Common myeloid progenitor, CD34-positive (primary cell): ENCODE measurements at regions not wholly inside any gene's neighbourhood (a gene's known extent, or its start where the extent isn't known, plus 50 kb on each side); places are given as distances from the start of the nearest gene placed in this dataset.
A peak's percentile ranks its signal among the peaks of the same experiment; 100 is the strongest.

ENCODE experiments used
- CTCF ChIA-PET: fragments of 350-600 bp; sonication (Branson Sonifier 250); formaldehyde crosslinking; loops from one replicate; lab custom pipeline; 2021; ENCODE audit warnings: antibody characterized with exemption; lab: Charles Lee
- POLR2A ChIA-PET: fragments of 350-600 bp; sonication (Branson Sonifier 250); formaldehyde crosslinking; loops from one replicate; lab custom pipeline; 2021; ENCODE audit warnings: antibody characterized with exemption; lab: Charles Lee
- DNase-seq, 3 donors: peaks; one replicate each; pipeline versions ENCODE4 v3.0.0 to v3.0.0-alpha.2; 2013
- H3K27ac ChIP-seq, 2 experiments: 1 replicate in 1 of 2; 2 replicates in 1 of 2; pipeline ENCODE4 v1.7.0; 2013; ENCODE audit warnings: inconsistent platforms in 2 of 2, low read length in 2 of 2, mild to moderate bottlenecking in 2 of 2, low read depth in 1 of 2, moderate library complexity in 1 of 2; ENCODE audit not compliant: severe bottlenecking in 2 of 2, insufficient read depth in 1 of 2, poor library complexity in 1 of 2
- H3K27me3 ChIP-seq, 5 experiments: replicated peaks in 2 of 5; 1 replicate in 3 of 5; 2 replicates in 2 of 5; pipeline versions ENCODE4 v1.6.1 to v1.7.0; 2013; ENCODE audit warnings: low read length in 4 of 5, mild to moderate bottlenecking in 2 of 5, moderate library complexity in 2 of 5, inconsistent platforms in 1 of 5; ENCODE audit not compliant: insufficient read depth in 5 of 5, control insufficient read depth in 4 of 5
- H3K36me3 ChIP-seq, 4 experiments: 1 replicate in 2 of 4; 2 replicates in 2 of 4; pipeline versions ENCODE4 v1.6.1 to v1.7.0; 2013; ENCODE audit warnings: low read length in 3 of 4, control low read depth in 1 of 4, mild to moderate bottlenecking in 1 of 4; ENCODE audit not compliant: control insufficient read depth in 4 of 4, insufficient read depth in 4 of 4
- H3K4me1 ChIP-seq, 4 experiments: 1 replicate in 3 of 4; 2 replicates in 1 of 4; pipeline versions ENCODE4 v1.6.1 to v1.7.1; 2013; ENCODE audit warnings: low read length in 3 of 4, mild to moderate bottlenecking in 3 of 4, control low read depth in 1 of 4, inconsistent platforms in 1 of 4, moderate library complexity in 1 of 4; ENCODE audit not compliant: control insufficient read depth in 4 of 4, insufficient read depth in 4 of 4; ENCODE audit errors: control extremely low read depth in 1 of 4
- H3K4me3 ChIP-seq, 7 experiments: 1 replicate in 4 of 7; 2 replicates in 3 of 7; pipeline versions ENCODE4 v1.5.1 to v1.7.0; 2013; ENCODE audit warnings: mild to moderate bottlenecking in 7 of 7, low read length in 6 of 7, moderate library complexity in 6 of 7, inconsistent platforms in 2 of 7, low read depth in 2 of 7, control low read depth in 1 of 7; ENCODE audit not compliant: insufficient read depth in 4 of 7, control insufficient read depth in 1 of 7; ENCODE audit errors: extremely low read depth in 1 of 7
- H3K9me3 ChIP-seq, 5 experiments: 1 replicate in 4 of 5; 2 replicates in 1 of 5; pipeline versions ENCODE4 v1.6.1 to v1.7.1; 2013; ENCODE audit warnings: low read length in 4 of 5, mild to moderate bottlenecking in 2 of 5, inconsistent platforms in 1 of 5, low read depth in 1 of 5, moderate library complexity in 1 of 5; ENCODE audit not compliant: control insufficient read depth in 4 of 5, insufficient read depth in 2 of 5; ENCODE audit errors: control extremely low read depth in 1 of 5
- WGBS: methylation state at CpG from one replicate; pipeline ENCODE4 v1.1.5; 2013; ENCODE audit not compliant: insufficient coverage; 5-methylcytosine and 5-hydroxymethylcytosine counted together

DNA sequence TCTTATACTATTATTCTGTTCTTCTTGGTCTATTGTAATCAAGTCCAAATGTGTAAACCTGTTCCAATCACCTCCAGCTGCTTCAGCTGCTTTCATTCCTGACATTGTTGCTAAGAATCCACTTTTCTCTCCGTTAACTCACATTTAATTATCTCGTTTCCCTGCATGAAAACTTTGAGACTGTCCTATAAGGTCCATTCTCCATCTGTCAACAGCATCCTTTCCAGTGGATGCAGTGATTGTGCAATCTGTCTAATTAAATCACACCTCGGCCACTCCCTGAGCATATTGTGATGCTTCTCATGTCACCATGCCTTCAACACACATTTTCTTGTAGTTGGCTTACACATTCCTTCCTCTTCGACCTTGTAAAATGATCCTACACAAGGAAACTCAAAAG is 1626.9 kb upstream of the SLC10A2 start:
- CTCF ChIA-PET, result no interaction called here
- Histone ChIP-seq H3K36me3 (no peaks in the 10 kb centered on the region), H3K9me3 (peaks cover 0 to 2% (median 0%) of the 10 kb centered on the region in 5 experiments), H3K27ac (no peak overlapping the region), H3K4me1 (peaks cover 0 to 9% (median 0%) of the 10 kb centered on the region in 4 experiments), H3K27me3 (no peaks in the 10 kb centered on the region), H3K4me3 (no peak overlapping the region)
- 100% methylated on average over 4 of the region's 4 CpGs for WGBS
- no peak for DNase-seq
- POLR2A ChIA-PET, result no interaction called here

DNA sequence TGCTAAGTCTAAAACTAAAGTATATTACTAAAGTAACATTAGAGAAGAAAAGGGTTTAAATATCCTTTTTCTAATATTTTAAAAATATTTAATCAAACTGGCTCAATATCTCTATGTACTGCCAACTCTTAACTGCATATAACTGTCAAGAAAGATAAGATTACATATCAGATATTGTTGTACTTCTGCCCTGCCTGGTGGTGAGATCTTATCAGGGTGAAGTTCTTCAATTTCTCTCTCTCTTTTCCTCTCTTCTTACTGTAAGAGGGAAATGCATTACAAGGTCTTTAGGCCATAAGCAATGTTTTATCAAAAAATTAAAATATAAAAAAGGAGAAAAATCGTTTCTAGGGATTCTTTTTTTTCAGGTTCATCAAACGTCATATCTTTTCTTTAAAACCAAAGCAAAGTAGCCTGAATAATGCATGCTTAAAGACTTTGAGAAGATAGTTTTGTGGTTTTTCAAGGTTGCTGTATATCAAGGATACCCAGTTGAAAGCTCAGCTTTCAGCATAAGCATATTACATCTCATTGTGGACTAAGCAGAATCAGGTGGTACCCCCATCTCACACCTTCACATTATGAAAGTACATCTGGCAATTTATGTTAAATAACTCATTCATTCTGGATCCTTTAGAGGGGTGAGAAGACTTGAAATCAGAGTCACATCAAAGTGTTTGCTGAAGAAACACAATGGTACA is 1625.7 kb upstream of the SLC10A2 start:
- peak; percentile 19 to 57 (median 42) for DNase-seq
- Histone ChIP-seq H3K27ac (no peak overlapping the region), H3K27me3 (no peaks in the 10 kb centered on the region), H3K9me3 (no peaks in the 10 kb centered on the region), H3K36me3 (no peaks in the 10 kb centered on the region), H3K4me3 (no peak overlapping the region), H3K4me1 (peaks cover 0 to 9% (median 0%) of the 10 kb centered on the region in 4 experiments)
- ChIA-PET CTCF (no interaction called here), POLR2A (no interaction called here)
- whole genome bisulfite sequencing, result no CpG with 5 or more reads among the region's 2 CpGs

DNA sequence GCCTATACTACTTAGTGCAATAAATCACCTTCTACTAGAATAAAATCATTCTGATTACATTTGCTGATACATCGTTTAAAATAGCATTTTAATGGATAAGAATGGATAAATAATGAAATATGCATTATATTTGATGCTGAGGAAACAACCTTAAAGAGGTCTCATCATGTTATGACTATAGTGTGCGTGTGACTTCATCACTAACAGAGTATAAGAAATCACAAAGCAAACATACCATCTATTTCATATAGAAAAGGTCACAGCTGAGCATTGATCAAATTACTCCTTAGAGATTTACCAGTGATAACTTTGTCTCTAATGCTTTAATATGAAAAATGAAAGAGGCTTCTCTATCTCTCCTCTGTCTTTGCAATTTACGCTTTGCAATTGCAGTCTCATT is 1620.3 kb upstream of the SLC10A2 start:
- no peaks in the 10 kb centered on the region for H3K27me3 ChIP-seq
- H3K27ac ChIP-seq, result no peak overlapping the region
- H3K4me3 ChIP-seq, result no peak overlapping the region
- H3K36me3 ChIP-seq, result no peaks in the 10 kb centered on the region
- peaks cover 0 to 1% (median 0%) of the 10 kb centered on the region in 4 experiments for H3K4me1 ChIP-seq
- no peaks in the 10 kb centered on the region for H3K9me3 ChIP-seq
- CTCF ChIA-PET, result no interaction called here
- whole genome bisulfite sequencing, result 100% methylated on average over 1 of the region's 3 CpGs
- POLR2A ChIA-PET, result no interaction called here
- DNase-seq, result no peak

DNA sequence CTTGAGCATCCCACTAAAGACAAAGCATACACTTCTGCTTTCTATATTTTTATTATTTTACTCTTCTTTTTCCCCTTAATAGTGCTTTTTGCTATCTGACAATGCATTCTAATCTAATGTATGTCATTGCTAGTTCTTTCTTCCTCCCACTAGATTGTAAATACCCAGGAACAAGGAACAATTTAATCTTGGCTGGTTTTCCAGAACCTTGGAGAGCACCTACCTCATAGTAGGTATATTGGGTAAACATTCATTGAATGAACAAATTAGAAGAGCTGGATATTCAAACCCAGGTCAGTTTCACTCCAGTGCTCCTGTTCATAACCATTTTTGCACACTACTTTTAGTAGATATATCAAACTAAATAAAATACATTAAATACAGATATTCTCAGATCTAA is 1617.6 kb upstream of the SLC10A2 start:
- POLR2A ChIA-PET, result no interaction called here
- no peak for DNase-seq
- H3K36me3 ChIP-seq, result no peaks in the 10 kb centered on the region
- H3K4me3 ChIP-seq, result no peak overlapping the region
- CTCF ChIA-PET, result no interaction called here
- no peak overlapping the region for H3K27ac ChIP-seq
- no peaks in the 10 kb centered on the region for H3K9me3 ChIP-seq
- no peaks in the 10 kb centered on the region for H3K27me3 ChIP-seq
- no peaks in the 10 kb centered on the region for H3K4me1 ChIP-seq

DNA sequence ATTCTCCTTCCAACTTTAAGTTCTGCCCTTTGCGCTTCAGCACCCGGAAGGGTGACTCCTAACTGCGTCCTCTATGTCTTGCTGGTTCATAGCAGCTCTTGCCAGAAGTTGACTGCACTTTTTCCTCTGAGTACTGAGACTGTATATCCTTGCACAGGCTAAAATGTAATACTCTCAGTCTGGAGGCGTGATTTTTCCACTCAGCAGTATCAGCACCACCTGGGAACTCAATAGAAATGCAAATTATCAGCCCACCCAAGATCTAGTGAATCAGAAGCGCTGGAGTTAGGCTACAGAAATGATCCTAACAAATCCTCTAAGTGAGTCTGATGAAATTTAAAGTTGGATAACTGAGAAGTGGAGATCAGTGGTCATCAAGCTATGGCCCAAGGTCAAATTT is 1611.9 kb upstream of the SLC10A2 start:
- CTCF ChIA-PET, result no interaction called here
- H3K4me1 ChIP-seq, result no peaks in the 10 kb centered on the region
- H3K36me3 ChIP-seq, result no peaks in the 10 kb centered on the region
- no peak overlapping the region for H3K27ac ChIP-seq
- H3K9me3 ChIP-seq, result no peaks in the 10 kb centered on the region
- no peak overlapping the region for H3K4me3 ChIP-seq
- no peaks in the 10 kb centered on the region for H3K27me3 ChIP-seq
- 94% methylated on average over 5 of the region's 5 CpGs for WGBS
- POLR2A ChIA-PET, result no interaction called here
- no peak for DNase-seq

DNA sequence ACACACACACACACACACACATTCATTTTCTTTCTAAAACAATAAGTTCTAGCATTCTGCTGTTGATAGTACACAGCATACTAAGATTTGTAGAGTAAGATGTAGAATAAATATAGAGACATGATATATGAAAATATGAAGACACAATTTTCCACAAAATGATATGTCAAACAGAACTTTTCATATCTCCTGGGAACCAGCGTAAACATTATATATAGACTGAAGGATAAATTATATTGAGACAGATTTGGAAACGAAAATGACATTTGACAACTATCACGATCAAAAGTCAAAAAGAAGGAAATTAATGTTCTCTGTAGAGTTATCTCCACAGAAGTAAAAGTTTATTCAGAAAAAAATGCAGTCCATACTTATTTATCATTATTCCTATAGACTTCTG is 1605.7 kb upstream of the SLC10A2 start:
- POLR2A ChIA-PET, result no interaction called here
- no peaks in the 10 kb centered on the region for H3K9me3 ChIP-seq
- WGBS, result no CpG with 5 or more reads among the region's 3 CpGs
- DNase-seq, result no peak
- no peaks in the 10 kb centered on the region for H3K4me1 ChIP-seq
- CTCF ChIA-PET, result no interaction called here
- no peak overlapping the region for H3K27ac ChIP-seq
- H3K4me3 ChIP-seq, result no peak overlapping the region
- H3K36me3 ChIP-seq, result no peaks in the 10 kb centered on the region
- no peaks in the 10 kb centered on the region for H3K27me3 ChIP-seq

DNA sequence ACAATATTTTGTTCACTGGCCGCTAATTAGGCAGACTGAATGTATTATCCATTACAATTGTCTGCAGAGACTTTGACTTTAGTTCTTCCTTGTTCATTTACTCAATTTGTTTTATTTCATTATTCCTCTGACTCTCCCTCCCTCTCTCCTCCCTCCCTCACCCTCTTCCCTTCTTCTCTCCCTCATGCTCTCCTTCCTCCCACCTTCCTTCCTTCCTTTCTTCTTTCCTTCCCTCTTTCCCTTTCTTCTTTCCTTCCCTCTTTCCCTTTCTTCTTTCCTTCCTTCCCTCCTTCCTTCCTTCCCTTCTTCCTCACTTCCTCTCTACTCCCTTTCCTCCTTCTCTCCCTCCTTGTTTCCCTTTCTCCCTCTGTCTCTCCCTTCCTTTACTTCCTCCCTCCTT is 1591.0 kb upstream of the SLC10A2 start:
- CTCF ChIA-PET, result no interaction called here
- 89% methylated on average over 1 of the region's 1 CpG for WGBS
- H3K9me3 ChIP-seq, result no peaks in the 10 kb centered on the region
- DNase-seq, result no peak
- POLR2A ChIA-PET, result no interaction called here
- H3K4me1 ChIP-seq, result no peaks in the 10 kb centered on the region
- no peak overlapping the region for H3K4me3 ChIP-seq
- H3K36me3 ChIP-seq, result no peaks in the 10 kb centered on the region
- no peaks in the 10 kb centered on the region for H3K27me3 ChIP-seq
- no peak overlapping the region for H3K27ac ChIP-seq
